K562 (cell line): ENCODE measurements at regions not wholly inside any gene's neighbourhood (a gene's known extent, or its start where the extent isn't known, plus 50 kb on each side); places are given as distances from the start of the nearest gene placed in this dataset.

ENCODE experiments used
- ATAC-seq: fragments of 200-7000 bp; cut with Tn5 transposase; 3 replicates; pipeline ENCODE4 v1.9.1; 2020; ENCODE audit warnings: moderate library complexity
- BruUV-seq: library from RNA; stranded (reverse); fragments of 400-500 nt; replicated peaks from 2 replicates; lab custom pipeline; 2021; lab: Mats Ljungman, UMichigan
- CTCF ChIA-PET: fragments of 300-600 bp; formaldehyde crosslinking; extraction: SDS; loops from one replicate; lab custom pipeline; 2021; ENCODE audit warnings: low intra/inter-chr PET ratio; lab: Yijun Ruan, JAX
- POLR2A ChIA-PET: fragments of 300-600, 350-650 bp; sonication (Branson Sonifier 250); formaldehyde crosslinking; extraction: SDS; loops from one replicate; lab custom pipeline; 2021; ENCODE audit warnings: antibody characterized with exemption, inconsistent platforms; lab: Yijun Ruan, JAX
- DNase-seq, 4 experiments: peaks; one replicate each; pipeline versions ENCODE4 v3.0.0 to v3.0.0-alpha.2; 2011 to 2018; ENCODE audit warnings: low spot score in 3 of 4, mixed read lengths in 3 of 4; ENCODE audit errors: extremely low read depth in 1 of 4
- FAIRE-seq: peaks from 2 replicates; lab custom pipeline; 2011; peaks lifted over from hg19 to GRCh38; lab: Jason Lieb, UNC
- H2AFZ ChIP-seq: 2 replicates; pipeline ENCODE4 v1.6.0; 2011; ENCODE audit warnings: low read depth, low read length, control low read depth, inconsistent platforms
- H3K27ac ChIP-seq: fragments of 200-600 bp; 3 replicates; pipeline ENCODE4 v1.8.0; 2011; ENCODE audit warnings: low read depth, mild to moderate bottlenecking, control low read depth, inconsistent platforms, low read length, moderate library complexity, mixed read lengths; ENCODE audit errors: extremely low read depth
- H3K27me3 ChIP-seq, 2 experiments: fragments of 300-600 bp in 1 of 2; 2 replicates in 1 of 2; 3 replicates in 1 of 2; pipeline versions ENCODE4 v1.6.0 to v1.8.0; 2011; ENCODE audit warnings: inconsistent platforms in 2 of 2, low read length in 2 of 2, mild to moderate bottlenecking in 1 of 2, mixed read lengths in 1 of 2, moderate library complexity in 1 of 2; ENCODE audit not compliant: control insufficient read depth in 2 of 2, insufficient read depth in 2 of 2
- H3K36me3 ChIP-seq: fragments of 300-600 bp; 3 replicates; pipeline ENCODE4 v1.8.0; 2011; ENCODE audit warnings: mild to moderate bottlenecking, low read length, inconsistent platforms; ENCODE audit not compliant: control insufficient read depth, insufficient read depth
- H3K4me1 ChIP-seq, 2 experiments: fragments of 200-600 bp in 1 of 2; replicated peaks in 1 of 2; 2 replicates in 1 of 2; 3 replicates in 1 of 2; pipeline versions ENCODE4 v1.5.1 to v1.8.0; 2011; ENCODE audit warnings: inconsistent platforms in 2 of 2, low read length in 2 of 2, mild to moderate bottlenecking in 1 of 2, mixed read lengths in 1 of 2, moderate library complexity in 1 of 2; ENCODE audit not compliant: control insufficient read depth in 2 of 2, insufficient read depth in 2 of 2
- H3K4me2 ChIP-seq: 2 replicates; pipeline ENCODE4 v1.6.1; 2011; ENCODE audit warnings: low read length, control low read depth, inconsistent platforms, mixed read lengths; ENCODE audit not compliant: insufficient read depth
- H3K4me3 ChIP-seq: fragments of 200-600 bp; sonication (generic), shearing (Covaris generic); 2 replicates; pipeline ENCODE4 v1.5.1; 2016; ENCODE audit warnings: control low read depth, inconsistent platforms
- H3K79me2 ChIP-seq: fragments of 200-600 bp; 3 replicates; pipeline ENCODE4 v1.8.0; 2011; ENCODE audit warnings: low read length, inconsistent platforms; ENCODE audit not compliant: control insufficient read depth, insufficient read depth
- H3K9ac ChIP-seq, 2 experiments: 2 replicates each; pipeline versions ENCODE4 v1.6.0 to v1.6.1; 2011; ENCODE audit warnings: low read depth in 2 of 2, low read length in 2 of 2, control low read depth in 1 of 2, inconsistent platforms in 1 of 2, mild to moderate bottlenecking in 1 of 2, mixed read lengths in 1 of 2; ENCODE audit not compliant: insufficient read depth in 1 of 2
- H3K9me1 ChIP-seq: one replicate; pipeline ENCODE4 v1.6.0; 2011; ENCODE audit warnings: inconsistent platforms, mild to moderate bottlenecking, low read length, moderate library complexity; ENCODE audit not compliant: control insufficient read depth, insufficient read depth
- H3K9me3 ChIP-seq: replicated peaks from 2 replicates; pipeline ENCODE4 v1.5.1; 2011; ENCODE audit warnings: low read depth, low read length, inconsistent platforms; ENCODE audit not compliant: control insufficient read depth, insufficient read depth
- H4K20me1 ChIP-seq: replicated peaks from 2 replicates; pipeline ENCODE4 v1.6.1; 2011; ENCODE audit warnings: low read length, inconsistent platforms, mixed read lengths; ENCODE audit not compliant: control insufficient read depth, insufficient read depth
- ARID3B ChIP-seq: fragments of 250-450 bp; sonication (Bioruptor Pico); IDR thresholded peaks from 2 replicates; pipeline ENCODE4 v1.4.0; 2020; ENCODE audit warnings: borderline replicate concordance
- BRD4 ChIP-seq: fragments of 200-600 bp; sonication (generic); IDR thresholded peaks from 2 replicates; pipeline ENCODE4 v1.6.1; 2017; ENCODE audit warnings: inconsistent platforms
- C11orf30 ChIP-seq: fragments of 450-650 bp; IDR thresholded peaks from 2 replicates; pipeline ENCODE4 v1.6.1; 2016; ENCODE audit warnings: low read depth, mild to moderate bottlenecking
- CCNT2 ChIP-seq: IDR thresholded peaks from 2 replicates; pipeline ENCODE4 v1.6.1; 2011; ENCODE audit warnings: borderline replicate concordance, low read depth, mild to moderate bottlenecking, moderate library complexity, mixed read lengths, low read length; ENCODE audit not compliant: insufficient read length; ENCODE audit errors: extremely low read depth
- FOXJ2 ChIP-seq: fragments of 200-800 bp; sonication (Bioruptor generic); IDR thresholded peaks from 2 replicates; pipeline ENCODE4 v1.6.1; 2016; ENCODE audit warnings: missing genetic modification characterization, missing compliant biosample characterization
- GMEB1 ChIP-seq: fragments of 250-450 bp; sonication (Bioruptor Pico); IDR thresholded peaks from 2 replicates; pipeline ENCODE4 v1.4.0; 2020; ENCODE audit warnings: mild to moderate bottlenecking
- KLF13 ChIP-seq: fragments of 450-650 bp; IDR thresholded peaks from 2 replicates; pipeline ENCODE4 v1.6.1; 2016; ENCODE audit warnings: missing genetic modification characterization, low read depth, mild to moderate bottlenecking, missing compliant biosample characterization, moderate library complexity, borderline replicate concordance
- KLF16 ChIP-seq: IDR thresholded peaks from 2 replicates; pipeline ENCODE4 v1.6.1; 2016; ENCODE audit warnings: antibody characterized with exemption
- ZKSCAN1 ChIP-seq: fragments of 150-350 bp; IDR thresholded peaks from 2 replicates; pipeline ENCODE4 v1.6.1; 2016; ENCODE audit warnings: low read depth, low read length
- ZNF217 ChIP-seq: sonication (generic); formaldehyde crosslinking; IDR thresholded peaks from 2 replicates; pipeline ENCODE4 v1.8.0; 2022; ENCODE audit warnings: mild to moderate bottlenecking, missing genetic modification reagents
- ZNF785 ChIP-seq: fragments of 250-450 bp; sonication (Bioruptor Pico); IDR thresholded peaks from 2 replicates; pipeline ENCODE4 v1.4.0; 2020; ENCODE audit warnings: mild to moderate bottlenecking
- WGBS: fragments of 100-300 bp; shearing (Covaris generic); methylation state at CpG from one replicate; pipeline ENCODE4 v1.1.6; 2016; ENCODE audit warnings: low coverage, mixed read lengths; ENCODE audit not compliant: insufficient coverage; ENCODE audit errors: missing lambda C conversion rate; 5-methylcytosine and 5-hydroxymethylcytosine counted together
- in situ Hi-C: fragments of 300-500 bp; cut with MboI; formaldehyde crosslinking; loops from 4 replicates; pipeline ENCODE4 v1.15.0; 2018; ENCODE audit warnings: inconsistent platforms, mixed read lengths
- intact Hi-C: fragments of 100-400 bp; cut with micrococcal nuclease; formaldehyde crosslinking; loops from 2 replicates; pipeline ENCODE4 v1.14.2; 2022

GRCh38 chr16:66306366-66307150, 59.9 kb upstream of the CDH5 start:
- DNase-seq (no peak), FAIRE-seq (no peak), ATAC-seq (no peak)
- ChIA-PET POLR2A (interaction anchor here (0.9 kb wide), 1 partner anchor 14 kb away, joined by 3 read pairs; no protein-coding TSS in a partner anchor), CTCF (no interaction called here)
- intact Hi-C loops (no loop called here), in situ Hi-C loops (no loop called here)
- H3K27me3 ChIP-seq, result peaks cover 7 to 33% of the 10 kb centered on the region in 2 experiments; a peak in 3 of 5 replicates
- TF ChIP-seq CCNT2 (no peak), KLF13 (tag) (no peak)
- no peak overlapping the region for H3K4me3 ChIP-seq
- no peaks in the 10 kb centered on the region for H3K4me1 ChIP-seq
- no peak overlapping the region for H3K4me2 ChIP-seq
- H3K27ac ChIP-seq, result no peak overlapping the region
- no peaks in the 10 kb centered on the region for H4K20me1 ChIP-seq
- no TSS peak for BruUV-seq
- H3K9me1 ChIP-seq, result no peaks in the 10 kb centered on the region
- no peaks in the 10 kb centered on the region for H3K36me3 ChIP-seq
- no peak overlapping the region for H2AFZ ChIP-seq
- no peaks in the 10 kb centered on the region for H3K9me3 ChIP-seq
- WGBS, result 0% methylated on average over 9 of the region's 9 CpGs
- H3K79me2 ChIP-seq, result no peaks in the 10 kb centered on the region
- H3K9ac ChIP-seq, result no peak overlapping the region

GRCh38 chr16:66304961-66305360, 61.5 kb upstream of the CDH5 start:
- H3K27me3 ChIP-seq, result peaks cover 4 to 22% of the 10 kb centered on the region in 2 experiments; a peak in 3 of 5 replicates
- CTCF ChIA-PET, result no interaction called here
- H3K79me2 ChIP-seq, result no peaks in the 10 kb centered on the region
- H3K27ac ChIP-seq, result no peak overlapping the region
- H3K4me2 ChIP-seq, result no peak overlapping the region
- DNase-seq (no peak), ATAC-seq (no peak), FAIRE-seq (no peak)
- no peak overlapping the region for H2AFZ ChIP-seq
- H3K4me1 ChIP-seq, result no peaks in the 10 kb centered on the region
- TF ChIP-seq GMEB1 (CRISPR knock-in tag) (no peak), BRD4 (no peak), ARID3B (CRISPR knock-in tag) (no peak), ZNF217 (no peak), ZNF785 (CRISPR knock-in tag) (no peak), C11orf30 (no peak), FOXJ2 (tag) (no peak), KLF16 (no peak), ZKSCAN1 (no peak)
- no peak overlapping the region for H3K9ac ChIP-seq
- no peak overlapping the region for H3K4me3 ChIP-seq
- WGBS, result 0% methylated on average over 2 of the region's 3 CpGs
- no peaks in the 10 kb centered on the region for H3K9me1 ChIP-seq
- BruUV-seq, result no TSS peak
- no peaks in the 10 kb centered on the region for H3K9me3 ChIP-seq
- in situ Hi-C loops, result no loop called here
- H3K36me3 ChIP-seq, result no peaks in the 10 kb centered on the region
- POLR2A ChIA-PET, result no interaction called here
- intact Hi-C loops, result no loop called here
- H4K20me1 ChIP-seq, result no peaks in the 10 kb centered on the region
